GM20000 (cell line): ENCODE measurements at regions not wholly inside any gene's neighbourhood (a gene's known extent, or its start where the extent isn't known, plus 50 kb on each side); places are given as distances from the start of the nearest gene placed in this dataset.

Experiments used
- DNase-seq: peaks from one replicate; pipeline ENCODE4 v3.0.0; 2012; ENCODE audit warnings: low spot score
- TF ChIP-seq, protein P1 (sequence below): IDR thresholded peaks from 2 replicates; pipeline ENCODE4 v1.5.1; 2012; ENCODE audit warnings: mild to moderate bottlenecking, control low read depth; ENCODE audit errors: extremely low read depth, missing control alignments

DNA sequence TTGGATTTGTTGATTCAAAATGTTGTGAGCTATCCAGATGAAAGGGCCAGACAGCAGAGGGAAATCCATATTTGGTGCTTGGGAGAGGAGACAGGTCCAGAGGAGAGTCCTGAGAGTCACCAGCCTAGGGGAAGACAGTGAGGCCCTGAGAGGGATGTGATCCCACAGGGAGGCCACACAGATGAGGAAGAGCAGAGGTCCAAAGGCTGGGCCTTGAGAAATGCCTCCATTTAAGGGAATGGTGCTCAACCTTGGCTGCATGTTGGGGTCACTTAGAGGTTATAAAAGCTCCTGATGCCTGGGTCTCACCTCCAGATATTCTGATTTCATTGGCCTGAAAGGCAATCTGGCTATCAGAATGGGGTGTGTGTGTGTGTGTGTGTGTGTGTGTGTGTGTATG is 194.9 kb downstream of the UTP18 start:
- DNase-seq = no peak
- TF ChIP-seq, protein P1, sequence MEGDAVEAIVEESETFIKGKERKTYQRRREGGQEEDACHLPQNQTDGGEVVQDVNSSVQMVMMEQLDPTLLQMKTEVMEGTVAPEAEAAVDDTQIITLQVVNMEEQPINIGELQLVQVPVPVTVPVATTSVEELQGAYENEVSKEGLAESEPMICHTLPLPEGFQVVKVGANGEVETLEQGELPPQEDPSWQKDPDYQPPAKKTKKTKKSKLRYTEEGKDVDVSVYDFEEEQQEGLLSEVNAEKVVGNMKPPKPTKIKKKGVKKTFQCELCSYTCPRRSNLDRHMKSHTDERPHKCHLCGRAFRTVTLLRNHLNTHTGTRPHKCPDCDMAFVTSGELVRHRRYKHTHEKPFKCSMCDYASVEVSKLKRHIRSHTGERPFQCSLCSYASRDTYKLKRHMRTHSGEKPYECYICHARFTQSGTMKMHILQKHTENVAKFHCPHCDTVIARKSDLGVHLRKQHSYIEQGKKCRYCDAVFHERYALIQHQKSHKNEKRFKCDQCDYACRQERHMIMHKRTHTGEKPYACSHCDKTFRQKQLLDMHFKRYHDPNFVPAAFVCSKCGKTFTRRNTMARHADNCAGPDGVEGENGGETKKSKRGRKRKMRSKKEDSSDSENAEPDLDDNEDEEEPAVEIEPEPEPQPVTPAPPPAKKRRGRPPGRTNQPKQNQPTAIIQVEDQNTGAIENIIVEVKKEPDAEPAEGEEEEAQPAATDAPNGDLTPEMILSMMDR = no peak

DNA sequence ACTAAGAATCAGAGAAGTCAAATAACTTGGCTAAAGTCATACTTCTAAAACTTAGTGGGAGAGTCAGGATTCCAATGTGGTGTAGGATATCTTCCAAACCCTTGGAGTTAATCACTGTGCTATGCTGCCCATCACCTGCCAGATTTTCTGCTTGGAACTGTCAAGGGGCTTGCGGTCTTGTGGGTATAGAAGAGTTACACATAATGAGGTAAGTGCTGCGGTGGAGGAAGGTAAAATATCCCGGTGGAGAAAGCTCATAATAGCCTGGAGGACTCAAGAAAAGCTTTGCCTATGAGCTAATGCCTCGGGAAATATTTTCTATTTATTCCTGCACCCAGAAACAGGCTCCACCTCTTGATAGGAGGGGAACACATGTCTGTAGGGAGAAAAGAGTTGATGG is 195.6 kb downstream of the UTP18 start:
- no peak for DNase-seq
- TF ChIP-seq, protein P1 = no peak

DNA sequence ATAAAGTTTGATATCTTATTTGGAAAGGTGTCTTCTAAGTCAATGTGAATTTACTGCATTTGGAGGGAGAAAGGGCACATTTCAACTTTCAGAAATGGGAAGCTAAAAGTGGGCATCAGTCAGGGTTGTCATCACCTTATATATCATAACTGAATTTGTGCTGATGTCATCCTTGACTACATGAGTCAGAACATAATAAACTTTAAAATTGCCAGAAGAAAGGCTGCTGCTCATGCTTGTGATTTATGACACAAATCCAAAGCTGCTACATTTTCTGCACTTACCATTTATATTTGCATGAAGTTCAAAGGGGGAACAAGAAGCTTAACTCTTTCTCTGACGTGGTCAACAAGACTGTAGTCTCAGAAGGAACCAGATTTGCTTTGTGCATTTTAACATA is 196.6 kb downstream of the UTP18 start:
- DNase-seq = no peak
- TF ChIP-seq, protein P1 = no peak

DNA sequence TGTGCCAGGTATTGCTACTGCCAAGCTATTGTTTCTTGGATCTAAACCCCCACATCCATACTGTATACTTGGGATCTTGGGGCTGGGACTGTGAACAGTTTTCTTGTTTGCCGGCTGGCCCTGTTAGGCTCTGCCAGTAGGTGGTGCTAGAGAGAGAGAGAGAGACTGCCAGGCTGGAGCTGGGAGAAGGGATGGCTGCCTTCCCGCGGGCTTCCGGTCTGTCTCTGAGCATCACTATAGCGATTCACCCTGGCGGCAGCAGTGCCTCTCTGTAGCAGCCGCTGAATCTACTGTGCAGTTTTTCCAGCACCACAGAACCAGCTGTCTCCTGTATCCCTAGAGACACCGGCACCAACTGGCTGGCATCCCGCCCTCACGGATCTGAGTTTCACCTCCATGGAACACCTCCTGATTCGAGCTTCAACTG is 201.2 kb downstream of the UTP18 start:
- TF ChIP-seq, protein P1 = peak; percentile 90
- peak; percentile 54 for DNase-seq

DNA sequence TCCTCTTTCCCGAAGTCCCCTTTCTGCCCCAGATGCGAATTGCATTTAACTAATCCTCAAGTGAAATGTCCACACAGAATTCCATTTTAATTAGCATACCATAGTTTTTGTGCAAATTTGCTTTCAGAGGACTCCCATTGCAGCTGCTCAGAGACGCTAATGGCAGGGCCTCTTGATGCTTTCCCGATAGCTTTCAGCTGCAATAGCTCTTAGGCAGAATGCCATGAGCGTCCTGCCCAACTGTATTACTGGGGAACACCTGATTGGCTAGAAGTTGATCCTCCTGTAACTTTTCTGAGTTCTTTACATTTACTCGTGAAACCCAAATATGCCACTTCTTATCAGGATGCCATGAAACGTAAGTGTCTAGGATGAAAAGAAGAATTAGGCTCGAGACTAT is 203.0 kb downstream of the UTP18 start:
- DNase-seq = no peak
- TF ChIP-seq, protein P1 = no peak

DNA sequence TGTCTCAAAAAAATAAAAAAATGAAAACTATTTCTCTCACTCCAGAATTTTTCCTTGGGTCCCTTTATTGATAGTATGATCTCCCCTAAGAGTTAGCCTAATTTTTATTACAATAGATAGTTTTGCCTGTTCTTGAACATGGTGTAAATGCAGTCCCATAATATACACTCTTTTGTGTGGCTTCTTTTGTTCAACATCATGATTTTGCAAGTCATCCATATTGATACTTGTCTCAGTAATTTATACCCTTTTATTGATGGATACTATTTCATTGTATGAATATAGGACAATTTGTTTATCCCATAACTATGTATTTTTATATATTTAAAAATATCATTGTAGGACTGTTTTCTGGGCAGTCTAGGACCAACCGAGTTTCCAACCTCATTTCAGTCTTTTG is 207.0 kb downstream of the UTP18 start:
- TF ChIP-seq, protein P1 = no peak

DNA sequence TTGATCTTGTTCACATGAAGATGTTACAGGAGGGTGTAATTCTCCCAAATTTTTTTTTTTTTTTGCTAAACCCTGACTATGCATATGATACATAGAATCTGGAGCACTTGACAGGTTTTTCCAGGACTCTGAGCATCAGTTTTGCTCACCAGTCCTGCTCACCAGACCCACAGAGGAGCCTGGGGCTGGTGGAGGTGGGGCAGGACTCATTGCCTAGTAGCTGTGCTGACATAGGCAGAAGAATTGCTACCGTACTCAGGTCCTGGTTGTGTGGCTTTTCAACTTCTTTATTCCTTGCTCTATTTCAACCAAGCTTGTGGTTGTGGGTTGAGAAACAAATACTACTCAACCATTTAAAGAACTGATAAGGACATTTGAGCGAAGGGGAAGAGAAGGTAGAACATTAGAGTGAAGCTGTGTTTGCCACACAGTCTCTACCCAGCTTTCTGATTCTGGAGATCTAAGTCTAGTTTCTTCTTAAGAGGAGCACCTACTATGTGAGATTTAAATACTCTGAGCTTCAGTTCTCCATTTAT is 212.4 kb downstream of the UTP18 start:
- DNase-seq = no peak
- TF ChIP-seq, protein P1 = no peak

More for the DNA sequence above, 207.0 kb downstream of the UTP18 start:
- DNase-seq = no peak
